IMR-90 (cell line): ENCODE measurements at regions not wholly inside any gene's neighbourhood (a gene's known extent, or its start where the extent isn't known, plus 50 kb on each side); places are given as distances from the start of the nearest gene placed in this dataset.

Experiments
- ATAC-seq: fragments of 200-7000 bp; cut with Tn5 transposase; 2 replicates; pipeline ENCODE4 v1.9.1; 2020; ENCODE audit warnings: low read depth, mild to moderate bottlenecking, moderate library complexity
- BruUV-seq: library from RNA; stranded (reverse); fragments of 400-500 nt; replicated peaks from 2 replicates; lab custom pipeline; 2021; lab: Mats Ljungman, UMichigan
- CTCF ChIA-PET: fragments of 300-600 bp; formaldehyde crosslinking; extraction: SDS; loops from one replicate; lab custom pipeline; 2021; ENCODE audit warnings: antibody characterized with exemption; lab: Yijun Ruan, JAX
- POLR2A ChIA-PET: fragments of 300-600 bp; sonication (Branson Sonifier 250); formaldehyde crosslinking; loops from one replicate; lab custom pipeline; 2022; ENCODE audit warnings: antibody characterized with exemption; ENCODE audit not compliant: unreplicated experiment; lab: Charles Lee
- DNase-seq: peaks from one replicate; pipeline ENCODE4 v3.0.0; 2013
- H2AFZ ChIP-seq: replicated peaks from 2 replicates; pipeline ENCODE3; 2013; ENCODE audit warnings: low read length, mild to moderate bottlenecking; ENCODE audit not compliant: poor library complexity
- H2AK5ac ChIP-seq: 2 replicates; pipeline ENCODE4 v1.6.1; 2013; ENCODE audit warnings: low read depth, low read length, inconsistent platforms
- H2AK9ac ChIP-seq: replicated peaks from 2 replicates; pipeline ENCODE3; 2013; ENCODE audit warnings: mild to moderate bottlenecking, low read depth, low read length, moderate library complexity; ENCODE audit not compliant: poor library complexity
- H2BK120ac ChIP-seq: 2 replicates; pipeline ENCODE4 v1.6.1; 2013; ENCODE audit warnings: low read depth, low read length, inconsistent platforms
- H2BK15ac ChIP-seq: 3 replicates; pipeline ENCODE4 v1.6.1; 2013; ENCODE audit warnings: low read depth, low read length, inconsistent platforms
- H2BK20ac ChIP-seq: 2 replicates; pipeline ENCODE4 v1.6.1; 2013; ENCODE audit warnings: low read depth, mild to moderate bottlenecking, inconsistent platforms, low read length, moderate library complexity
- H2BK5ac ChIP-seq: 2 replicates; pipeline ENCODE4 v1.6.1; 2013; ENCODE audit warnings: mild to moderate bottlenecking, low read depth, low read length, inconsistent platforms; ENCODE audit not compliant: poor library complexity, severe bottlenecking
- H3K14ac ChIP-seq: replicated peaks from 2 replicates; pipeline ENCODE4 v1.6.1; 2013; ENCODE audit warnings: low read depth, low read length, inconsistent platforms
- H3K18ac ChIP-seq: 2 replicates; pipeline ENCODE4 v1.6.1; 2013; ENCODE audit warnings: low read depth, low read length, control low read depth
- H3K23ac ChIP-seq: 2 replicates; pipeline ENCODE4 v1.6.1; 2013; ENCODE audit warnings: low read depth, low read length, inconsistent platforms
- H3K27ac ChIP-seq: 2 replicates; pipeline ENCODE4 v1.5.1; 2013; ENCODE audit warnings: mild to moderate bottlenecking, control low read depth, low read length; ENCODE audit not compliant: insufficient read depth
- H3K27me3 ChIP-seq: 2 replicates; pipeline ENCODE4 v1.6.1; 2013; ENCODE audit warnings: low read length; ENCODE audit not compliant: control insufficient read depth, insufficient read depth
- H3K36me3 ChIP-seq: 2 replicates; pipeline ENCODE4 v1.6.1; 2013; ENCODE audit warnings: low read length, mixed read lengths; ENCODE audit not compliant: control insufficient read depth, insufficient read depth
- H3K4ac ChIP-seq: 2 replicates; pipeline ENCODE4 v1.6.1; 2013; ENCODE audit warnings: low read depth, low read length, inconsistent platforms
- H3K4me1 ChIP-seq: 2 replicates; pipeline ENCODE4 v1.6.1; 2013; ENCODE audit warnings: low read length, mixed read lengths; ENCODE audit not compliant: control insufficient read depth, insufficient read depth
- H3K4me2 ChIP-seq: 2 replicates; pipeline ENCODE4 v1.6.1; 2013; ENCODE audit warnings: low read depth, mild to moderate bottlenecking, control low read depth, low read length, moderate library complexity
- H3K4me3 ChIP-seq: 2 replicates; pipeline ENCODE4 v1.5.1; 2013; ENCODE audit warnings: low read depth, mild to moderate bottlenecking, control low read depth, low read length, moderate library complexity; ENCODE audit not compliant: insufficient read depth
- H3K56ac ChIP-seq: 2 replicates; pipeline ENCODE4 v1.6.1; 2013; ENCODE audit warnings: low read length, inconsistent platforms; ENCODE audit not compliant: insufficient read depth; ENCODE audit errors: extremely low read depth
- H3K79me1 ChIP-seq, 2 experiments: 2 replicates each; pipeline ENCODE4 v1.6.1; 2013; ENCODE audit warnings: low read length in 2 of 2, inconsistent platforms in 1 of 2, low read depth in 1 of 2
- H3K9ac ChIP-seq: 2 replicates; pipeline ENCODE4 v1.6.1; 2013; ENCODE audit warnings: low read depth, low read length, control low read depth
- H3K9me1 ChIP-seq: 2 replicates; pipeline ENCODE4 v1.6.1; 2013; ENCODE audit warnings: low read length, inconsistent platforms; ENCODE audit not compliant: insufficient read depth
- H3K9me3 ChIP-seq: 2 replicates; pipeline ENCODE4 v1.6.1; 2013; ENCODE audit warnings: low read length; ENCODE audit not compliant: control insufficient read depth, insufficient read depth
- H4K20me1 ChIP-seq: 2 replicates; pipeline ENCODE4 v1.6.1; 2013; ENCODE audit warnings: low read length, inconsistent platforms; ENCODE audit not compliant: insufficient read depth
- H4K5ac ChIP-seq: 2 replicates; pipeline ENCODE4 v1.6.1; 2013; ENCODE audit warnings: mild to moderate bottlenecking, low read depth, low read length, control low read depth
- H4K8ac ChIP-seq, 2 experiments: 2 replicates each; pipeline ENCODE4 v1.6.1; 2013; ENCODE audit warnings: low read depth in 2 of 2, low read length in 2 of 2, control low read depth in 1 of 2, inconsistent platforms in 1 of 2
- H4K91ac ChIP-seq: 2 replicates; pipeline ENCODE4 v1.6.1; 2013; ENCODE audit warnings: low read depth, low read length, inconsistent platforms; ENCODE audit not compliant: insufficient read depth
- CEBPB ChIP-seq: IDR thresholded peaks from 2 replicates; pipeline ENCODE4 v1.6.1; 2012; ENCODE audit warnings: low read depth, low read length, improper control_type of control experiment
- CHD1 ChIP-seq: IDR thresholded peaks from 2 replicates; pipeline ENCODE4 v1.6.1; 2012; ENCODE audit warnings: low read depth, low read length, improper control_type of control experiment
- ELK1 ChIP-seq: fragments of 150-350 bp; IDR thresholded peaks from 2 replicates; pipeline ENCODE4 v1.6.1; 2016; ENCODE audit warnings: low read depth, mild to moderate bottlenecking, low read length, moderate library complexity, borderline replicate concordance
- MAFK ChIP-seq: IDR thresholded peaks from 2 replicates; pipeline ENCODE4 v1.6.1; 2012; ENCODE audit warnings: low read depth, low read length, improper control_type of control experiment
- MAZ ChIP-seq: IDR thresholded peaks from 2 replicates; pipeline ENCODE4 v1.6.1; 2012; ENCODE audit warnings: low read depth, mild to moderate bottlenecking, low read length, improper control_type of control experiment, moderate library complexity, borderline replicate concordance
- MXI1 ChIP-seq: IDR thresholded peaks from 2 replicates; pipeline ENCODE4 v1.6.1; 2012; ENCODE audit warnings: low read depth, mild to moderate bottlenecking, low read length, moderate library complexity, borderline replicate concordance
- NFE2L2 ChIP-seq: fragments of 150-350 bp; IDR thresholded peaks from 2 replicates; pipeline ENCODE4 v1.6.1; 2016; ENCODE audit warnings: low read depth, mild to moderate bottlenecking, low read length
- RAD21 ChIP-seq: IDR thresholded peaks from 2 replicates; pipeline ENCODE4 v1.6.1; 2012; ENCODE audit warnings: low read length, improper control_type of control experiment
- RCOR1 ChIP-seq: IDR thresholded peaks from 2 replicates; pipeline ENCODE4 v1.6.1; 2012; ENCODE audit warnings: mild to moderate bottlenecking, low read length, improper control_type of control experiment; ENCODE audit not compliant: insufficient replicate concordance
- SMC3 ChIP-seq: fragments of 150-350 bp; IDR thresholded peaks from 2 replicates; pipeline ENCODE4 v1.6.1; 2016; ENCODE audit warnings: low read depth, mild to moderate bottlenecking, antibody characterized with exemption, low read length, moderate library complexity
- USF2 ChIP-seq: fragments of 150-350 bp; IDR thresholded peaks from 2 replicates; pipeline ENCODE4 v1.6.1; 2017; ENCODE audit warnings: mild to moderate bottlenecking, antibody characterized with exemption, low read length, low read depth
- WGBS, 2 experiments: methylation state at CpG; one replicate each; pipeline versions ENCODE4 v1.1.5 to v1.1.7; 2013; ENCODE audit warnings: missing lambda C conversion rate in 2 of 2; ENCODE audit not compliant: insufficient read length in 1 of 2; ENCODE audit errors: extremely low coverage in 2 of 2; 5-methylcytosine and 5-hydroxymethylcytosine counted together
- dilution Hi-C: fragments of 300-500 bp; cut with HindIII; formaldehyde crosslinking; loops from one replicate; pipeline ENCODE4 v1.14.3; 2018; ENCODE audit warnings: low sequenced_read_pairs; ENCODE audit not compliant: unreplicated experiment
- in situ Hi-C: fragments of 300-500 bp; cut with MboI; formaldehyde crosslinking; loops from 3 replicates; pipeline ENCODE4 v1.14.3; 2019; ENCODE audit warnings: low sequenced_read_pairs, inconsistent platforms, mixed read lengths
- intact Hi-C: fragments of 100-400 bp; cut with micrococcal nuclease; formaldehyde crosslinking; loops from 2 replicates; pipeline ENCODE4 v1.10.0; 2022

GRCh38 chr2:147197754-147198483 lies 646.9 kb upstream of the ACVR2A start:
- H4K8ac ChIP-seq, result no peak overlapping the region
- no peak overlapping the region for H3K4me3 ChIP-seq
- H3K4me2 ChIP-seq, result no peak overlapping the region
- no peak overlapping the region for H2AFZ ChIP-seq
- H2AK9ac ChIP-seq, result no peak overlapping the region
- H2AK5ac ChIP-seq, result no peak overlapping the region
- no peak overlapping the region for H3K4ac ChIP-seq
- no peaks in the 10 kb centered on the region for H3K4me1 ChIP-seq
- H3K56ac ChIP-seq, result no peak overlapping the region
- H2BK120ac ChIP-seq, result no peak overlapping the region
- H3K9me3 ChIP-seq, result no peaks in the 10 kb centered on the region
- H3K9me1 ChIP-seq, result no peaks in the 10 kb centered on the region
- ChIA-PET CTCF (no interaction called here), POLR2A (no interaction called here)
- dilution Hi-C loops (no loop called here), in situ Hi-C loops (no loop called here), intact Hi-C loops (no loop called here)
- no peak overlapping the region for H4K91ac ChIP-seq
- no peaks in the 10 kb centered on the region for H3K27me3 ChIP-seq
- H3K79me1 ChIP-seq, result no peaks in the 10 kb centered on the region
- no peak overlapping the region for H2BK20ac ChIP-seq
- H3K14ac ChIP-seq, result no peak overlapping the region
- no peak overlapping the region for H2BK15ac ChIP-seq
- H3K18ac ChIP-seq, result no peak overlapping the region
- H3K23ac ChIP-seq, result no peak overlapping the region
- no peak overlapping the region for H2BK5ac ChIP-seq
- H3K27ac ChIP-seq, result no peak overlapping the region
- H4K20me1 ChIP-seq, result no peaks in the 10 kb centered on the region
- H4K5ac ChIP-seq, result no peak overlapping the region
- no peak for DNase-seq
- ATAC-seq, result no peak
- no peak for TF ChIP-seq CEBPB
- TF ChIP-seq SMC3, result no peak
- TF ChIP-seq CHD1, result no peak
- TF ChIP-seq MAZ, result no peak
- TF ChIP-seq RCOR1, result no peak
- TF ChIP-seq RAD21, result no peak
- TF ChIP-seq ELK1, result no peak
- TF ChIP-seq MAFK, result no peak
- no peak for TF ChIP-seq MXI1
- no peak for TF ChIP-seq NFE2L2
- TF ChIP-seq USF2, result no peak
- BruUV-seq, result no TSS peak
- no peaks in the 10 kb centered on the region for H3K36me3 ChIP-seq
- WGBS, 2 experiments, result no CpG with 5 or more reads among the region's 8 CpGs
- H3K9ac ChIP-seq, result no peak overlapping the region
